Duodenal mucosa (tissue), 2 donors: ENCODE measurements at regions not wholly inside any gene's neighbourhood (a gene's known extent, or its start where the extent isn't known, plus 50 kb on each side); places are given as distances from the start of the nearest gene placed in this dataset.
"Not testable (repeated sequence)": the region's sequence is repeated elsewhere in the genome, so short reads cannot be mapped to it uniquely, and the experiment has no call there.

ENCODE experiments used
- H3K27ac ChIP-seq: one replicate; pipeline ENCODE4 v1.7.0; 2013; ENCODE audit warnings: low read depth, low read length
- H3K27me3 ChIP-seq, 2 donors: one replicate each; pipeline ENCODE4 v1.7.0; 2013; ENCODE audit warnings: low read length in 2 of 2, control low read depth in 1 of 2; ENCODE audit not compliant: insufficient read depth in 2 of 2, control insufficient read depth in 1 of 2
- H3K36me3 ChIP-seq, 2 donors: one replicate each; pipeline ENCODE4 v1.7.0; 2013; ENCODE audit warnings: low read length in 2 of 2, control low read depth in 1 of 2; ENCODE audit not compliant: insufficient read depth in 2 of 2, control insufficient read depth in 1 of 2
- H3K4me1 ChIP-seq, 2 donors: one replicate each; pipeline ENCODE4 v1.7.0; 2013; ENCODE audit warnings: low read length in 2 of 2, control low read depth in 1 of 2; ENCODE audit not compliant: insufficient read depth in 2 of 2, control insufficient read depth in 1 of 2
- H3K4me3 ChIP-seq, 2 donors: one replicate each; pipeline ENCODE4 v1.7.0; 2013; ENCODE audit warnings: low read length in 2 of 2, low read depth in 1 of 2
- H3K9ac ChIP-seq, 2 donors: one replicate each; pipeline ENCODE4 v1.7.0; 2013; ENCODE audit warnings: low read length in 2 of 2, low read depth in 1 of 2
- H3K9me3 ChIP-seq, 2 donors: one replicate each; pipeline ENCODE4 v1.7.0; 2013; ENCODE audit warnings: low read length in 2 of 2, control low read depth in 1 of 2; ENCODE audit not compliant: control insufficient read depth in 1 of 2

- Histone ChIP-seq H3K4me1 (peaks cover 10% of the 10 kb centered on the region in 2 donors), H3K9ac (no peak overlapping the region), H3K9me3 (no peaks in the 10 kb centered on the region), H3K27me3 (no peaks in the 10 kb centered on the region), H3K36me3 (peaks cover 0 to 8% of the 10 kb centered on the region in 2 donors), H3K4me3 (no peak overlapping the region), H3K27ac (no peak overlapping the region)
Measured at GRCh38 chr16:27650073-27650701, 100.2 kb downstream of the KATNIP start.

- Histone ChIP-seq H3K4me3 (no peak overlapping the region), H3K4me1 (peaks cover 10% of the 10 kb centered on the region in 2 donors), H3K9me3 (no peaks in the 10 kb centered on the region), H3K27ac (no peak overlapping the region), H3K36me3 (peaks cover 0 to 9% of the 10 kb centered on the region in 2 donors), H3K9ac (no peak overlapping the region), H3K27me3 (no peaks in the 10 kb centered on the region)
Measured at GRCh38 chr16:27651301-27651700, 101.4 kb downstream of the KATNIP start.

GRCh38 chr16:27657811-27658210 lies 107.9 kb downstream of the KATNIP start:
- no peaks in the 10 kb centered on the region for H3K9me3 ChIP-seq

GRCh38 chr16:27660507-27660906 lies 110.6 kb downstream of the KATNIP start:
- no peaks in the 10 kb centered on the region for H3K4me1 ChIP-seq
- H3K36me3 ChIP-seq, result peaks cover 0 to 2% of the 10 kb centered on the region in 2 donors

More at GRCh38 chr16:27657811-27658210, 107.9 kb downstream of the KATNIP start:
- Histone ChIP-seq H3K4me3 (no peak overlapping the region), H3K9ac (no peak overlapping the region), H3K27ac (no peak overlapping the region), H3K4me1 (no peaks in the 10 kb centered on the region), H3K36me3 (peaks cover 0 to 2% of the 10 kb centered on the region in 2 donors), H3K27me3 (no peaks in the 10 kb centered on the region)

GRCh38 chr16:27663235-27663634 lies 113.3 kb downstream of the KATNIP start:
- H3K27me3 ChIP-seq, H3K27ac ChIP-seq, H3K9ac ChIP-seq, H3K4me1 ChIP-seq, H3K4me3 ChIP-seq, H3K36me3 ChIP-seq, H3K9me3 ChIP-seq: not testable (repeated sequence)

More at GRCh38 chr16:27660507-27660906, 110.6 kb downstream of the KATNIP start:
- H3K4me3 ChIP-seq, result no peak overlapping the region
- H3K9ac ChIP-seq, result no peak overlapping the region
- H3K27me3 ChIP-seq, result no peaks in the 10 kb centered on the region
- H3K9me3 ChIP-seq, result no peaks in the 10 kb centered on the region
- H3K27ac ChIP-seq, result no peak overlapping the region

- Histone ChIP-seq H3K4me1 (no peaks in the 10 kb centered on the region), H3K27me3 (no peaks in the 10 kb centered on the region), H3K9ac (no peak overlapping the region), H3K4me3 (no peak overlapping the region), H3K9me3 (no peaks in the 10 kb centered on the region), H3K36me3 (no peaks in the 10 kb centered on the region), H3K27ac (no peak overlapping the region)
Measured at GRCh38 chr16:27665881-27666280, 115.9 kb downstream of the KATNIP start.

- Histone ChIP-seq H3K36me3 (no peaks in the 10 kb centered on the region), H3K9me3 (no peaks in the 10 kb centered on the region), H3K27me3 (no peaks in the 10 kb centered on the region), H3K4me3 (no peak overlapping the region), H3K4me1 (no peaks in the 10 kb centered on the region), H3K9ac (no peak overlapping the region), H3K27ac (no peak overlapping the region)
Measured at GRCh38 chr16:27670071-27670810, 120.3 kb downstream of the KATNIP start.

GRCh38 chr16:27671410-27671809 lies 121.5 kb downstream of the KATNIP start:
- no peaks in the 10 kb centered on the region for H3K27me3 ChIP-seq
- no peak overlapping the region for H3K4me3 ChIP-seq
- H3K9ac ChIP-seq, result no peak overlapping the region
- H3K27ac ChIP-seq, result no peak overlapping the region
- H3K36me3 ChIP-seq, result no peaks in the 10 kb centered on the region
- H3K4me1 ChIP-seq, result no peaks in the 10 kb centered on the region
- no peaks in the 10 kb centered on the region for H3K9me3 ChIP-seq

- Histone ChIP-seq H3K9me3 (no peaks in the 10 kb centered on the region), H3K36me3 (peaks cover 19 to 30% of the 10 kb centered on the region in 2 donors), H3K27ac (no peak overlapping the region), H3K4me3 (no peak overlapping the region), H3K27me3 (no peaks in the 10 kb centered on the region), H3K4me1 (no peaks in the 10 kb centered on the region), H3K9ac (no peak overlapping the region)
Measured at GRCh38 chr16:27676839-27677238, 126.9 kb downstream of the KATNIP start.

GRCh38 chr16:27677263-27677662 lies 127.3 kb downstream of the KATNIP start:
- Histone ChIP-seq H3K27me3 (no peaks in the 10 kb centered on the region), H3K36me3 (peaks cover 22 to 31% of the 10 kb centered on the region in 2 donors), H3K27ac (no peak overlapping the region), H3K9ac (no peak overlapping the region), H3K9me3 (no peaks in the 10 kb centered on the region), H3K4me3 (no peak overlapping the region), H3K4me1 (no peaks in the 10 kb centered on the region)
